Activated T-cell treated with anti-CD3 and anti-CD28 coated beads, Interleukin-2, amount 50 U/mL, for 1 hour (primary cell): ENCODE measurements at regions not wholly inside any gene's neighbourhood (a gene's known extent, or its start where the extent isn't known, plus 50 kb on each side); places are given as distances from the start of the nearest gene placed in this dataset.

Experiments
- DNase-seq: peaks from one replicate; pipeline ENCODE4 v3.0.0-alpha.2; 2020

DNA sequence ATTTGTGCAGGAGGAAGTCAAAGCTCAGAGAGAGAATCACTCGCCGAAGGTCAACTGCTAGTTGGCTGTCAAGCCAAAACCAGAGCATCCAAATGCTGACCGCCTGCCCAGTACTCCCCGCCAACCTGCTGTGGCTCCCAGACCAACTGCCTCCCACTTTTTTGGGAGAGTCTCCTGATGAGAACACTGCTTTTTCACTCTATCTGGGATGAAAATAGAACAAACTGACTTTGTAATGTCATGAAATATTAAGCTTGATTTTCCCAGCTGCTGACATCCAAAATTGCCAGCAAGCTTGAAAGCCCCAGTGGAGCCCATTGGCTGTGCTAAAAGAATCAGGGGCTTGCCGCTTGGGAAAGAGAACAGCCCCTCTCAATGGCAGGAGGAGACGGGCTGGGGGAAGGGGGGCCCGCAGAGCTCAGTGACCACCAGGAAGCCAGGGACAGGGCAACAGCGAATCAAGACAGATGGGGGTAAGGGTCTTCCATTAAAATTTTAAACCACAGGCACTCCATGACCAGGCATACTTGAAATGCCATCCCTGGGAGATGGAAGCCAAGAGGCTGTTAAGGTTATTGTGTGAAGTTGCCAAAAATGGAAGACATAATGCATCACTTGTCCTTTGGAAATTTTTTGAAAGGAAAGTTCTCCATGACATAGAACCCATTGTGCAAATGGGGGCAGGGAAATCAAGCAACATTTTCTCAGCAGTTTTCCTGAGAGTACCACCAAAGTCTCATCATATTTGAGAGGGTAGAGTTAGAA lies 125.7 kb upstream of the CDH5 start:
- DNase-seq, result no peak

DNA sequence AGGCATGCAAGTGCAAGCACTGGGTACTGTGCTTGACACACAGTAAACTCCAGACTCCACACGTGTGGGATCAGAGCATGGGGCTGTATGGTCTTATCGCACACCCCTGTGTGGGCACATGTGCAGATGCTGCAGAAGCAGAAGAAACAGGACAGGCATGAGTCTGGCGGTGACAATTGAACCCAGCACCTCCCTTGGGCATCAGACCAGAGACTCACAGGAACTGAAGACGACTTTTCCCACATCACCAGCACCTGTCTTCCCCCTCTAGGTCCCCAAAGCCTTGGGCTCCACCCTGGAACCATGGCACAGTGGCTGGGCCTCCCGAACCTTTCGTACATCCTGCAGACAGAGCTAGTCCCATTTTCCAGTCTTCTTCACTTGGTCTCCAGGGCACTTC lies 126.4 kb upstream of the CDH5 start:
- no peak for DNase-seq

DNA sequence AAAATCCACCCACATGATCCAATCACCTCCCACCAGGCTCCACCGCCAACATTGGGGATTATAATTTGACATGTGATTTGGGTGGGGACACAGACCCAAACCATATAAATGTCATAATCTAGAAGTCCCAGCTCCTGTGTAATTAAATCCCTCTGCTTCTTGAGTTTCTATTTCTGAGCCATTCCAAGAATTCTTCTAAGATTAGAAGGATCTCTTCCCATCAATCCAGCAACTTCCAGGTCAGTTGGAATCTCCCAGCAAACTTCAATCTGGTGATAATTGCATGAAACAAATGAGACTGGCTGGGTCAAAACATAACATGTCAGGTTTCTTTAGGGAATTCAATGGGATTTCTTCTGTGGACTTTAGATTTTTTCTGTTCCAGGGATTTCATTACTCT lies 127.8 kb upstream of the CDH5 start:
- no peak for DNase-seq

DNA sequence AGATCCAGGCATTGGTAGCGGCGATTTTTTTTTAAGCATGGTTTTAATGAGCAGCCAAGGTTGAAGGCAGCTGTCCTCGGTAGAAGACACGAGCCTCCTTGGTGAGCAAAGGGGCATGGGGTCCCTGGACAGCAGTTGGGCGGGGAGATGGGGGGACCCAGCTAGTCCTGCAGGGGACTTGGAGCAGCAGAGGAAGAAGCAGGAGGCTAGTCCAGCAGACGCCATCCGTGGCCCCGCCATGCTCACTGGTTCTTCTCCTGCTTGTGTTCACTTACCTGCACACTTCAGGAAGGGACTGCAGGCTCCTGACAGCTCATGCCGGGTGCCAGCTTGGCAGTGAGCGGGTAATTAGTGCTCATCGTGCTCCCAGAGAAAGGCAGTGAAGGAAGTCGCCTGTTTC lies 130.2 kb upstream of the CDH5 start:
- no peak for DNase-seq

DNA sequence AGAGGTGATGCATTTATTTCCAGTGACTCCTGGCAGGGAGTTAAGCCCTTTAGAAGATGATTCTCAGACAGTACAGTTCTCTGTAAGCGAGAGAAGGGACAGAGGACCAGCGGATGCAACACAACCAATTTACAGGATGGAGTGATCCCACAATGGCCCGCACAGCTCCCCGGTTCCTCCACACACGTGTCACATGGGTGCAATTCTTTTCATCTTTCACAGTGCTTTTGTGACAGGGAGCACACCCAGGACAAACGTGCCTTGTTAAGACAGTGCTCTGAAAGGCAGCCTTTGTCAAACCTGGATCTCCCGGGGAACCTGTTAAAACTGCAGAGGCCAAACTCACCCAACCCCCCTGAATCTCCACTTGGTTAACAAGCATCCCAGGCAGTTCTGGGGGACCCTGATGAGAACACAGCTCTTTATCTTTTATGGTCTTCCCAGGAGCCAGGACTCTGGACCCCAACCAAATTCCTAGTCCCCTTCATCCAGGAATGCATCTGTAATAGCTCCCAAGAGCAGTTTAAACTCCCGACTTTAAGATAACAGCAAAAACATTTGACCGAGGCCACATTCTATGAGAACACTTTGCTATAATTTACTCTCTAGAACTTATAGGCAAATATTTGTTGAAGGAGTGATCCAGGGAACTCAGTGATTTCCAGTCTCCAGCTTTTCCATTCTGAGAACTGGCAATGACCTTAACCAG lies 134.9 kb upstream of the CDH5 start:
- no peak for DNase-seq

DNA sequence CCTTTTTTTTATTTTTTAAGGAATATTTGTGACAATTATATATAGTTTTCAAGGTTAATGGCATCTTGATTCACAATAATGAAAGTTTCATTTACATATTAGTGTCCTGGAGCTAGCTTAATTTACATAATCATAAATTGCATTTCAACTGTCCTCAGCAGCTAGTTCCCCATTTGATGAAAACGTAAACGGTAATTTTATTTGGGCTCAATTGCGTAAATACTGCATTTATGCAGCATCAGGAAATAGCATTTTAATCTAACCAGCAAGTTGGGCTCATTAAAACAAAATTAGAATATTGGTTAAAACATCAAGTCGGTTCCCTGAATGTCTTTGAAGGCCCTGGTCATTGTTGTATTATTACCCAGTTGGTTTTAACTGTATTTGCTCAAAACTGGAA lies 136.8 kb upstream of the CDH5 start:
- no peak for DNase-seq

DNA sequence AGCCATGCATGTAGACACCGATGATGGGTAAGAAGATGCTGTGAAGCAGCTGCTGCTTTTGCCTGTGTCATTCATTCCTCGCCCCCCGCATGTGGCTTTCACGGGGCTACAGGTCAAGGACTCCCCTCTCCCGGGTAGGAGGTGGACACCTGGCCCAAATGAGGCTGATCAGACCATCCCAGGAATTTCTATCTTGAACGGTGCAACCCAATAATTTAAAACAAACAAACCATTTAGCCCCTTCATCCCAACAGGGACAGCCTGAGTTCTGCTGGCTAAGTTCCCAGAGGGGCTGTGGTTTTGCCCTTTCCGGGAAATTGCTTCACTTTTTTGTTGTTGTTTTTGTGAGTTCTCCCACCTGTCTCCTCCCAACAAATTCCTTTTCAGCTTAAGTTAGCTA lies 137.7 kb upstream of the CDH5 start:
- DNase-seq, result no peak

DNA sequence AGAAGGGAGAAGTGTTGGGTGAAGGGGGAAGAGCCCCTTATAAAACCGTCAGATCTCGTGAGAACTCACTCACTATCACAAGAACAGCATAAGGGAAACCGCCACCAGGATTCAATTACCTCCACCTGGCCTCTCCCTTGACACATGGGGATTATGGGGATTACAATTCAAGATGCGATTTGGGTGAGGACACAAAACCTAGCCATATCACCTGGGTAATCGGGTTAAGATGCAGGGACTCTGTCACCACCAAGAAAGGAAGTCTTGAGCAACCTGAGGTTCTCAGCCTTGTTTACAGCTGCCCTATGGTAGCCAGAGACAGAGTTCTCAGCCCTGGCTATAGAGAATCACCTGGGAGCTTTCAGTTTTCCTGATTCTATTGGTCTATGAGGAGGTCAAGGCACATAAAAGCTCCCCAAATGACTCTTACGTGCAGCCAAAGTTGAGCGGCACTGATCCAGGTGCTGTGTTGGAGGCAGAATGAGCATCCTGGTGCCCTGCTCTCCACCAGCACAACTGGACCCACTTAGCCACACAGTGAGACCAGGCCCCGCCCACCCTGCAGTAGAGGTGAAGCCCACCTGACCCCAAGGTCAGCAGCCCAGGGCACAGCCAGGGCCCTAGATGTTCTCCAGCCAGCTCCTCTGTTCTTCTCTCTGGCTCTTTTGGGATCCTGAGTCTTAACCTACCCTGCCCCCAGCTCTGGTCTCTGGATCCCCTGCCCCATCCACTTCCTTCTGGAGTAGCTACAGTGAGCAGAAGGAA lies 138.5 kb upstream of the CDH5 start:
- no peak for DNase-seq

DNA sequence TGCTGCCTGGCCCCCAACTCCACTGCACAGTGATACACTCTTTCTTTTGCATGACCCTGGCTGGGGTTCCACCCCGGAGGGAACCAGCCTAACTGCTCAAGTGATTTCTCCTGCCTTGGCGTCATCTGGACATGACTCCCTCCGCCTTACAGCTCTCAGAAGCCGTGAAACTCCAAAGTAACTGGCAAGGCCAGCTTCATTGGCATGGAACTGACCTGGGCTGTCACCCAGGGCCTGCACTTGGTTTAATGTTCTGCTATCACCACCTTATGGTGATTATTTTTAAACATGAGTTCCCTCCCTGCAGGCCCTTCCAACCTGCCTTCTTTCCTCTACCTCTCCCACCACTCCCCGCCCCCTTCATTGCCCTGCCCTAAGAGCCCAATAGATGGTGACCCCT lies 139.7 kb upstream of the CDH5 start:
- no peak for DNase-seq

DNA sequence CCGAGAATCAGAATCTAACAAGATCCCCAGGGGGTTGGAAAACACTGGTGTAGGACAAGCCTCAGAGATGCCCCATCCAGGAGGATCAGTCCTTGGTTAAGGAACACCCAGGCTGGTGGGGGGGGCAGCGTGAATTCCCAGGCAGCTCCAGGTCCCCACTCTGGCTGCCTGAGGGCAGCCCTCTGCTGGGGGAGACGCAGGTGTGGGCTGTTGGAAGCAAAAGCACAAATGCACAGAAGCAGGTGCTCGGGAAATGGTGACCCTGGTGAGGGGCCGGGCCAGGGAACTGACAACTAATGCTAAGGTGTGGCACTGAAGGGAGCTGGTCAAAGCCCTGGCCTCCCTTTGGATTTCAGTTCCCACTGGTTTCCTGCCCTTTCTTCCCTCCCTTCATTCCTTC lies 140.8 kb upstream of the CDH5 start:
- no peak for DNase-seq

DNA sequence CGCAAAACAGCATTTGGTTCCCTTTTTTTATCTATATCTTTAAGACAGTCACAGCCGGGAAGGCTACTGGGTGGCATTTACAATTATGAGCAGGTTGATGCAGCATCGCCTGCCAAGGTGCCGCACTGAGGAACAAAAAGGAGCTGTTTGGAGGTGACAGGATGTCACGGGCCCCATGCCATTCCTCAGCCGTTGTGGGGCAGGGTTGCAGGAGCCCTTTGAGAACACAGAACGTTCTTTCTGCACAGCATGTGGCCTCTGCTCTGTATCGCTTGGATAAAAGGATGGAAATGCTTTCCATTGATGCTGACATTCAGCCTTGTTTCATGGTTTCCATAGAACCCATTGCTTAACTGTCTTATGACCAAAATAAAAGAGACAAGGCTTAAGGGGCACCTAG lies 141.9 kb upstream of the CDH5 start:
- DNase-seq, result no peak

DNA sequence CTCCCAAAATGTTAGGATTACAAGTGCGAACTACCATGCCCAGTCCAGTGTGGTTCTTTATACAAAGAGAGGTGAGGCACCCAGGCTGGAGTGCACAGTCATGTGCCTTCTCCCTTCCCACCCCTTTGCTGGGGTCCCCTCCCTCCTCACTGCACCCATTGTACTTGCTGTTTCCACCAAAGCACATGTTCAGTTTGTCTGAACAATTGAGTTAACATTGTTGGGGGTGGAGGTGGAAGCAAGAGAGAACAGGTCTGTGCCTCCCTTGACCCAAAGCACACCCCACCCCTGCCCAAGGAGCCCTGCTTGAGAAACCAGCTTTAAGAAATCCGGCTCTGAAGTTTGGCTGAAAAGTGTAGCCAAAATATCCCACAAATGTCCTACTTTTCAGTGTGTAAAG lies 142.3 kb upstream of the CDH5 start:
- no peak for DNase-seq

DNA sequence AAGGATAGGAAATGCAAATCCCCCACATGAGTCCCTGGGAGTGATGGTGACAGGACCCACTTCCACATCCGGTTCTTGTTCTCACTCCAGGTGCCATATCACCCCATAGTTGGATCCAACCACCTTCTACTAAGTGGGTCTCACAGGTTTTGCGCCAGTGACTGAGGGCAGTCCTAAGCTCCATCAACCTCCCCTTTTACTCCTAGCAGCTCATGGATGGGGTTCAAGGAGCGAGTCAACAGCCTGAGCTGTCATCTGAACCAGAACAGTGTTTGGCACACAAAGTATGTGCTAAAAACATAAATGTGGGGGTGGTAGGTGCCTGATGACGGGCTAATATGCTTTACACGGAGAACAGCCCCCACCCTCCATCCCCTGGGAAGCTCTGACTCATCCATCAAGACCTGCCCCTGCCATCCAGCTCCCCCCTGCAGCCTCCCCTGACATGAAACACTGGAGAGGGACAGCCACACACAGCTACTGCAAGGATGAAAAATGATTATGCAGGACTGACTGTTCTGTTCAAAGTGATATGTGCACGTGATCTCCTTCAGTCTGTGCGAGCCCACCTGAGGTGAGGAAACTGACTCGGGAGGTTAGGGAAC lies 143.2 kb upstream of the CDH5 start:
- DNase-seq, result no peak

DNA sequence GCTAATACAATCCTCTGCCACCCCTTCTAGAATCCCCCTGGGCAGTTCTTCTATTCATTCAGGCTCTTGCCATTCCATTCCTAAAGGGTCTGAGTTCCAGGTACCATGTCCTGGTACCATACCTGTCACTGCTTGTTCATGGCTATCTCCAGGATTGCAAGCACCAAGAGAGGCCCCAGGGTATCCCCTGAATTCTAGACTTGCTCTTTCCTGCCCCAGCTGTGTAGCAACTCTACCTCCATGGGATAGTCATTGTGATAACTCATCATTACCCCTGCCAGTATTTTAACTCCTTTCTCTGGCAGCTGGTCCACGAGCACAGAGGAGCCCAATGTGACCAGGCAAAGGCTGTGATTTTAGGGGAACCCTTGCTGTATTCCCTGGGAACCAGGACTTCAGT lies 143.7 kb upstream of the CDH5 start:
- DNase-seq, result no peak

DNA sequence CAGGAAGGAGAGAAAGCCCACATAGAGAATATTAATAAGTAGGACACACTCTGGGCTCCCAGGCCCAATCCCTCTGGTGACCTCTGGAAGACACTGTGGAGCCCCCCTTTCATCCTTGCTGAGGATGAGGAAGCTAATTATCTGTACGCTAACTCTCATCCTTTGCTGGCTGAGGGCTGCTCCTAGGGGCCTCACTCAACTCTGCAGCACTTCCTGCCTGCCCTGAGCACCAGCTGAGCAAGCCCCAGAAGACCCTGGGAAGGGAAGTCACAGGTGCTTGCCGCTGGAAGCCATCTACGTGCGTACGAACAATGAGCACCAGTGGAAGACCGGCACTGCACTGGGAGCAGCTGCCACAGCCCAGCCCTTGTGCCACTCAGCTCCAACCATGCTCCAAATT lies 145.8 kb upstream of the CDH5 start:
- DNase-seq, result no peak

DNA sequence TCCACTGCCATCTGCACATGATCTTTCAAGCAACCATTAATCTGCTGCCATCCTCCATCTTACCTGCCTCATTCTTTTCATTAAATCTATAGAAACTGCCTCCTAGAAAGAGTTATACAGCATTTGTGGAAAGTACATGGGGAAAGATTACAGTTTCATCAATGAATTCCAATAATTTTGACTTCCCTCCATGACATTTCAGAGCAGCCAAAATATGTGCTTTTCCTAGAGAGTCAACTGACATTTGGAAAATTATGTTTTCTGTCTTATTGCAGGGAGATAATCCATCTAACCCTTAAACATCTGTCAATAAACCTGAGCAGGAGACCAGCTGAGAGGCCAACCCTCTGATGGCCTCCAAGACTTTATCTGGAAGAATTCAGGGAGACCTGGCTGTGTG lies 147.0 kb upstream of the CDH5 start:
- DNase-seq, result no peak

DNA sequence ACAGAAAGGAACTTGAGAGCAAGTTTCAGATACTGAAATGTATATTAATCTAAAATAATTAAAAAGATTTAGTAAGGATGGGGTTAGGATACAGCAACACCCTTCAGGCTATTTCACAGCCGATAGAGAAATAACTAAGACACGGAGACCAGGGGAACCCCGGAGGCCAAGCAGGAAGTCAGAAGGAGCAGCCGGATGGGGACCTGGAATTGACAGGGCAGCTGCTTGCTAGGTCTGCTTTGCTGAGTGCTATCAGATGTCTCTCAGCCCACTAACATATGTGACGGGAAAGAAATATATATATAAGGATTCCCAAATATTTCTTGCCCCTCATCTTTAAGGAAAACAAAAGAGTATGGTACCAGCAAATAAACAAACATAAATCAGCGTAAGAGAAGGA lies 154.1 kb upstream of the CDH5 start:
- DNase-seq, result no peak

DNA sequence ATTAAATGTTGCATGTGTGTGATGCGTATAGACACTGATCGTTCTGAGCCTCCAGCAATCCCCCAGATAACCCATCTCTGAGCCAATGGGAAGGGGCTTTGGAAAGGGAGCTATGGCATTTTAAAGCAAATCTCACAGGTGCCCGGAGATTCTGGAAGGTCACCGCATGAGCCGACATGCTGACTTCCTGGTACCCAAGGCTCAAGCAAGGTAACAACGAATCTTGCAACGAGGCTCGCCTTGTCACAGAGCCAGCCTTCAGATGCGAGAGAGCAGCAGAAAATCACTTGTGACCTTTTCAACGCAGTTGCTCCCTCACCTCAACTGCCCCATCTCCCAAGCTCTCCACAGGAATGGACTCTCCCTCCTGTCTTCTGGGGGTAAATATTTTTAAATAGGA lies 154.8 kb upstream of the CDH5 start:
- no peak for DNase-seq

DNA sequence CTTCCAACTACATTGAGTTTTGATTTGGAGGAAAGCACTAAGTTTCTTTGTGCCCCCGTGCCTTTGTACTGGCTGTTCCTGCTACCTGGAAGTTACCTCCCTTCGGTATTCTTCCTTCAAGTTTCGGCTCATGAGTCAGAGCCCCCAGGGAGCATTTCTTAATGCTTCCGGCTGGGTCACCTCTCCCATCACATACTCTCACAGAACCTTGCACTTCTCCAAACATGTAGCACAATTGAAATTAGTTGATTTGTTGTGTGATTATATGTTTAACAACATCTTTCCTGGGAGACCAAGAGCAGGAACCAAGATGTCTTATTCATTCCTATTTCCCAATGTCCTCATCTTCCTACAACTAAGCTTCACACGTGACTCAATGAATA lies 158.6 kb upstream of the CDH5 start:
- DNase-seq, result no peak

DNA sequence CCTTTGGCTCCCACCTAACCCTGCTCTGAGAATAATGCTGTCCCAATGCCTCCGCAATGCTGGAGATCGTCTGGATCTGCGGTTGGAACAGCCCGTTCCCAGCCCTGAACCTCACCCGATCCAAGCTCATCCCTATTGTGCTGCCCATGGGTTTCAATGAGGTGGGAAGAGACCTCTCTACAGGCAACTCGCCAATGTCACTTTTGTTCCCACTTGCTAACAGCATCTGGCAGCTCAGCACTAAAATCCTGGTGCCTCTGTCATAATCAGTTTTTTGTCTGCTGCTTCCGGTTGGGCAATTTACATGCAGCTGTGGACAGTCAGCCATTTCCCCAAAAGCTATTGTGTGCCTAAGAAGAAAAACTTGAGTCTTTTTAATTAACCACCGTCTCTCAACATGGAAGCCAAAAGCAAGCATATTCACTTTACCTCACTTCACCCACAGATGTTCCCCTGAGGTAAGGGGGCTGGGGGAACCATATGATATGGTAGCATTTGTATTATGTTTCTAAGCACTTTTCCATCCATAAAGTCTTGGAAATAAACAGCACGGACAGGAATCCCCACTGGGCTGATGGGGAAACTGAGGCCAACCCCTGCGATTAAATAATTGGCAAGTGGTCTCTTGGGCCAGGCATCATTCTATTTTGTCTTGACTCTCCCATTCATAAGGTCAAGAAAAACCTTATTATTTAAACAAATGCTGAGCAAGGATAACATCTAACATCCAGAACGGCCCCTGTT lies 159.2 kb upstream of the CDH5 start:
- no peak for DNase-seq

DNA sequence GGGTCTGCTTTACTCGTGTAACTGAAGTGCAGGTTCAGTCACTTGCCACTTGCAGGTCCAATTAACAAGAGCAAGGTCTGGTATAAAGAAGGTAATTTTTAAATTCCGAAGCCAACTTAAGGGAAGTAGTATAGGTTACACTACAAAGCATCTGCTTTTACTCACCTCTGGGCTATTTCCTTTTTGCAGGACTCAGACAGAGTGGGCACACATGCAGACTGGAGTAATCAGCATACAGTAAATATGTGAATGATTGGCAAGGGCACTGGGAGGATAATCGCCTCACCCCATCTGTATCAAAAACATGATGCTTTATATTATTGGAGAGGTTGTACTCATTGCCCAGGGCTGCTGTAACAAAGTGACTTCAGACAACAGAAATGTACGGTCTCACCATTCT lies 160.1 kb upstream of the CDH5 start:
- no peak for DNase-seq

DNA sequence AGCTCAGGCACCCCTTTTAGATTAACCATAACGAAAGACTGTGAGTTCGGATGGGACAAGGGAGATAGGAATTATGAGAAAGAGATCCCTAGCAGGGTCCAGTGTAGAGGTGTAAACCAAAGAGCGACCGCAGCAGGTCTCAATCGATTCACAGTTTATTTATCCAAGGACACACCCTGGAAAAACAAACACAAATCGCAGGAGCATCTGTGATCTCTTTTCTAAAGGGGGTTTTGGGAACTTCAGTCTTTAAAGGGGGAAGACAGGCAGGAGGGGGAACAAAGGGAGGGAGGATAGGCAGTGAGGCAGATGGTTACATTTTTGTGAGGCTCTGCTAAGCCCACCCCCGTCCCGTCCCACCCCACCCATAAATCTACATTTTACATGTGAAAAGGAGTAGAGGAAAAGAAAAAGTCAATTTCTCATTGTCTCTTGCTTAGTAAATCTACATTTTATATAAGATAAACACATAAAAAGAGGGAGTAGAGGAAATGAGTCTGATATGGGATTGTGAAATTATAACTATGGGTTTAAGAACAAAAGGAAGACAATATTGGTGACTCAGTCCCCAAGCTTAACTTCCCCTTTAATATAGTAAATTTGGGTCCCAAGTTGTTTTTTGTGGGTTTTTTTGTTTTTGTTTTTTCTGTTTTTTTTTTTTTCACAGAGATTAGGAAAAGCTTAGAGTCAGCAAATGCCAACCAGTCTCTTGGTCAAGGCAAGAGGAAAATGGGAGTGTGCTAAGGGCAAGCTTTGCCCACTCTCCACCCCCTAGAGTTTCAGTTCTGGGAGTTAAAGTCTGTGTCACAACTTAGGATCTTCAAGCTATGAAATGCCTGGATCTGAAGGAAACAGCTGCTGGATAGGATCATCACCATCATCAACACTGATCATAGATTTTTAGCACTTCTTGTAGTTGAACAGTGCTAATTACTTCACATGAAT lies 160.9 kb upstream of the CDH5 start:
- DNase-seq, result no peak
